GM12873 (cell line): ENCODE measurements at regions not wholly inside any gene's neighbourhood (a gene's known extent, or its start where the extent isn't known, plus 50 kb on each side); places are given as distances from the start of the nearest gene placed in this dataset.

Source experiments
- TF ChIP-seq, protein P1 (sequence below): IDR thresholded peaks from 2 replicates; pipeline ENCODE4 v1.5.1; 2012; ENCODE audit warnings: low read depth, mild to moderate bottlenecking, moderate library complexity, low read length, control low read depth; ENCODE audit not compliant: insufficient read depth; ENCODE audit errors: missing control alignments

DNA sequence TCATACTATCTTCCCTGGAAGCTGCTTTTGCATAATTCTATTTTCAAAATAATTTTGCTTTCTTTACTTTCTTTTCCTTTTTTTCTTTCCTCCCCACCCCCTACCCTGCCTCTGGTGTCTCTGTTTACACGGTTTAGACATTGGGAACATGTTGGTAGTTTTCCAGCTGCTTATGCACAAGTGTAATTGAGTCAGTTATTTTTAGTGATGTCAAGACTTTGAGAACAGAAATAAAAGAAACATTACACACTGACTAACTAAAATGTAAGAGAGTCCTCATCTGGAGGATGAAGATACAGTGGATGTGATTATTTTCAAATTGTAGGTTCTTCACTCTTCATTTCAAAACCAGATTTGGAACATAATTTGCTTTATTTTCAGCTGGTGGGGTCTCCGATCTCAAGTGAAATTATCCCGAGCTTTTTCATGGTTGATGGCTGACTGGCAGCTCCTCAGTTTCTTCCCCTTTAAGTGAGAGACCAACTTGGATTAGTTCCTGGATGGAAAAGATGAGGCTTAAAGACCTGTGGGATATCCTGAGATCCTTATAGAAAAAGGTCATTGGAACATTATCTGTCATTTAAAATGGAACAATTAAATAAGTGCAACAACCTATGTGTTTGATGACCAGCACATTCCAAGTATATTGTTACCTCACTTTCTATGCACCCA, 154.4 kb upstream of the ZNF462 start:
- TF ChIP-seq, protein P1, sequence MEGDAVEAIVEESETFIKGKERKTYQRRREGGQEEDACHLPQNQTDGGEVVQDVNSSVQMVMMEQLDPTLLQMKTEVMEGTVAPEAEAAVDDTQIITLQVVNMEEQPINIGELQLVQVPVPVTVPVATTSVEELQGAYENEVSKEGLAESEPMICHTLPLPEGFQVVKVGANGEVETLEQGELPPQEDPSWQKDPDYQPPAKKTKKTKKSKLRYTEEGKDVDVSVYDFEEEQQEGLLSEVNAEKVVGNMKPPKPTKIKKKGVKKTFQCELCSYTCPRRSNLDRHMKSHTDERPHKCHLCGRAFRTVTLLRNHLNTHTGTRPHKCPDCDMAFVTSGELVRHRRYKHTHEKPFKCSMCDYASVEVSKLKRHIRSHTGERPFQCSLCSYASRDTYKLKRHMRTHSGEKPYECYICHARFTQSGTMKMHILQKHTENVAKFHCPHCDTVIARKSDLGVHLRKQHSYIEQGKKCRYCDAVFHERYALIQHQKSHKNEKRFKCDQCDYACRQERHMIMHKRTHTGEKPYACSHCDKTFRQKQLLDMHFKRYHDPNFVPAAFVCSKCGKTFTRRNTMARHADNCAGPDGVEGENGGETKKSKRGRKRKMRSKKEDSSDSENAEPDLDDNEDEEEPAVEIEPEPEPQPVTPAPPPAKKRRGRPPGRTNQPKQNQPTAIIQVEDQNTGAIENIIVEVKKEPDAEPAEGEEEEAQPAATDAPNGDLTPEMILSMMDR, result no peak

DNA sequence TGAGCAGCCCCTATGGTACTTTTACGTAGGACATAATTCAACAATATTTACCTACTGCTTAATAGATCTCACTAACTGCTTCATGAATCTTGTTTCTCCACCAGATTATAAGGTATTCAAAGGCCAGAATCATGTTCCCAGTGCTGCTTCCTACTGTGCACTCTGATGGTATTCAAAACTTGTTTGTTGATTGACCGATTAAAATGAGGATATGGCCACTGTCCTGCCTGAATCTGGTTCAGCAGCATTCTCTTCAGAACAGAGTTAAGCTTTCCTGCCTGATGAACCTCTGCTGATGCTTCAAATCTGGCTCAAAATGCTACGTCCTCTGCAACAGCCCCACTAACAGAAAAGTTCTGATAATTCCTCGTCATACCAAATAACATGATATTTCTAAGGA, 150.7 kb upstream of the ZNF462 start:
- TF ChIP-seq, protein P1, result no peak

DNA sequence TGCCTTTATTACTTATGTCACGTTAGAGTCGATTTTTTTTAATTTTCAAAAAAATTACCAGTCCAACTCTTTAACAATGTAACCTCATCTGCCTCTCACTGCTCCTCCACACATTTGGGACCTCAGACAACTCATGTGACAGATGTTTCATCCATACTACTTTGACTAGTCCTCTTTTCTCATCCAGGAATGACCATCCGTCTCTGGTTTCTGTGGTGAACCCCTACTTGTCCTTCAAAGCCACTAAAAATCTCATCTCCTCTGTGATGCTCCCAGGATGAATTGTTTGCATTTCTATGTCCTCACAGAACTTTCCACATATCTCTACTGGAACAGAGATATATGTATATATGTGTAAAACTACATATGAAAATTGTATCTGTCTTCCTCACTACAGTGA, 149.8 kb upstream of the ZNF462 start:
- TF ChIP-seq, protein P1, result no peak

DNA sequence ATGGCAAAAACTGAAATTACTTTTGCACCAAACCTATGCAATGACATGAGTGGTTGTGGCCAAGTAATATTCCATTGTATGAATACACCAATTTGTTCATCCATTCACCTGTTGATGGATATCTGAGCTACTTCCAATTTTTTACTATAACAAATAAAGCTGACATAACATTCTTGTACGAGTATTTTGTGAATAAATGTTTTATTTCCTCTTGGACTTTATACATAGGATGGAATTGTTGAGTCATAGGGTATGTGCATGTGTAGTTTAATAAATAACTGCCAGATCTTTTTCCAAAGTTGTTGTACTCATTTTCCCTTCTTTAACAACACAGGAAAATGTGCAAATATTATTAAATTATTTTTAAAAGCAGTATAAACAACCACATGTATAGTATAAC, 146.1 kb upstream of the ZNF462 start:
- TF ChIP-seq, protein P1, result no peak

DNA sequence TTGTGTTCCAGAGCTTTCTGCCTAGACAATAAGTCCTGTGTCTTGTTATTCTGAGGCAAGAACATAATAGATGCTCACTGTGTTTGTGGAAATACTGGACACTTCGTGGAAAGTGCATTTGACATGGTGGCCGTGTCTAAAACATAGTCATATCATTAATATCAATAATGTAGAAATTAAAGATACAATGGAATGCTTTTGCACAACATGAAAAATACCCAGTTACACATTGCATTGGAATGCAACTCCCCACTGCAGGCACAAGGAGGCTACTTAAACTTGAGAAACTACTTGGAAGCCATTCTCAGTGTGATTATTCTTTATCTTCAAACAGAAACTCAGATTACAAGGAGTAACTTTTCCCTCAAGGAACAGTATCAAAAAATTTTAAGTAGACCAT, 145.3 kb upstream of the ZNF462 start:
- TF ChIP-seq, protein P1, result no peak

DNA sequence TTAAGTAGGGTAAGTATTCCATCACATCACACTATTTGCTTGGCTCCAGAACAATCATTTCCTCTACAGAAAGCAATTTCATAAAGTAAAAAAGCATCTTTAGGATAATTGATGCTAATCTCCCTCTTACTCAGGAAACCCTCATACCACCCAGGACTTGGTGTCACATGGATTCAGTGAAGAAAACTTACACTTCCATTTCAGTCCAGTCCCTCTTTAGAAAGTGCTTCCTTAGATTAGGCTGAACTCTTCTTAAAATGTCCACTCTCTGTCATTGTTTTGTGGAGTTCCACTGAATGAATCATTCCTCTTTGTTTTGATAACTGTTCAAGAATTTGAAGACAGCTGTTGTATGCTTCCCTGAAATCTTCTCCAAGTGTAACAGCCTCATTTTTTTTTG, 144.0 kb upstream of the ZNF462 start:
- TF ChIP-seq, protein P1, result no peak

DNA sequence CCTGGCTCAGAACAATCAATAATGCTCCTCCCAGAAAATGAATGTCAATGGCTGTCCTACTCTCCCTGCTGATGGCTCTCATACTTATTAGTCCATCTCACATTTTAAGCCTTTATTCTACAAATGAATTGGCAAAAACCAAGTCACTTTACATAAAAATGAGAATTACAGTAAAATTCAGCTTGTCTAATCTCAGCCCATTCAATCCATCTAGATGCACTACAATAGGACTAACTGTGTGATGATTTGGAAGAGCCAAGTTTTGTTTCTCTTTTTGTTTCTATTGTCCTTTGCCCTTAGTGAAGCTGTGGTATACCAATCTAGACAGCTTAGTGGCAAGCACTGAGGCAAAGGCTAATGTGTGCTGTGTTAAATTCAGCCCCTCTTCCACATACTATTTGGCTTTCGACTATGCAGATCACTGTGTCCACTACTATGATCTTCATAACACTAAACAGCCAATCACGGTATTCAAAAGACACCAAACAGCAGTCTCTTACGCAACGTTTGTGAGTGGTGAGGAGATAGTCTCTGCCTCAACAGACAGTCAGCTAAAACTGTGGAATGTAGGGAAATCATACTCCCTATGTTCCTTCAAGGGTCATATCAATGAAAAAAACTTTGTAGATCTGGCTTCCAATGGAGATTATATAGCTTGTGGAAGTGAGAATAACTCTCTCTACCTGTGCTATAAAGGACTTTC, 140.8 kb upstream of the ZNF462 start:
- TF ChIP-seq, protein P1, result no peak
